Astrocyte (in vitro differentiated cells and primary cell): ENCODE measurements at regions not wholly inside any gene's neighbourhood (a gene's known extent, or its start where the extent isn't known, plus 50 kb on each side); places are given as distances from the start of the nearest gene placed in this dataset.

ENCODE experiments used
- EZH2 ChIP-seq: IDR thresholded peaks from 2 replicates; pipeline ENCODE4 v1.6.1; 2012; ENCODE audit warnings: mild to moderate bottlenecking, low read length, inconsistent platforms; ENCODE audit not compliant: insufficient read depth
- TF ChIP-seq, protein P1 (sequence below): IDR thresholded peaks from 2 replicates; pipeline ENCODE4 v1.5.1; 2011; ENCODE audit warnings: low read depth, mild to moderate bottlenecking, inconsistent platforms, low read length, moderate library complexity; ENCODE audit not compliant: insufficient read depth

DNA sequence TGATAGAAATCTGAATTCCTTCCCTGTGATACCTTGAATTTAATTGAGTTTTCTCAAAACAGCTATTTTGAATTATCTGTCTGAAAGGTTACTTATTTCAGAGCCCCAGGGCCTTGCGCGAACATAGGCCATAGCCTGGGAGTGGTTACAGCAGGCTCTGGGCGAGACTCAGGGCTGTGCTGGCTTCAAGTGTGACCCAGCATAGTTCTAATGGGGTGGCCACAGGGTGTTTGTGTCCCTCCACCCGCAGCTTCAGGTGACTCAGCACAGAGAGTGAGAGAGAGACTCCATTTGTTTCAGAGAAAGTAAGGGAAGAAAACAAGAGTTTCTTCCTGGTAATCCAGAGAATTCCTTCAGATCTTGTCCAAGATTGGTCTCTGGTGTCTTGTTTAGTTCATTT lies 137.9 kb upstream of the POU3F3 start:
- TF ChIP-seq, protein P1, sequence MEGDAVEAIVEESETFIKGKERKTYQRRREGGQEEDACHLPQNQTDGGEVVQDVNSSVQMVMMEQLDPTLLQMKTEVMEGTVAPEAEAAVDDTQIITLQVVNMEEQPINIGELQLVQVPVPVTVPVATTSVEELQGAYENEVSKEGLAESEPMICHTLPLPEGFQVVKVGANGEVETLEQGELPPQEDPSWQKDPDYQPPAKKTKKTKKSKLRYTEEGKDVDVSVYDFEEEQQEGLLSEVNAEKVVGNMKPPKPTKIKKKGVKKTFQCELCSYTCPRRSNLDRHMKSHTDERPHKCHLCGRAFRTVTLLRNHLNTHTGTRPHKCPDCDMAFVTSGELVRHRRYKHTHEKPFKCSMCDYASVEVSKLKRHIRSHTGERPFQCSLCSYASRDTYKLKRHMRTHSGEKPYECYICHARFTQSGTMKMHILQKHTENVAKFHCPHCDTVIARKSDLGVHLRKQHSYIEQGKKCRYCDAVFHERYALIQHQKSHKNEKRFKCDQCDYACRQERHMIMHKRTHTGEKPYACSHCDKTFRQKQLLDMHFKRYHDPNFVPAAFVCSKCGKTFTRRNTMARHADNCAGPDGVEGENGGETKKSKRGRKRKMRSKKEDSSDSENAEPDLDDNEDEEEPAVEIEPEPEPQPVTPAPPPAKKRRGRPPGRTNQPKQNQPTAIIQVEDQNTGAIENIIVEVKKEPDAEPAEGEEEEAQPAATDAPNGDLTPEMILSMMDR = no peak
- TF ChIP-seq EZH2 = no peak
